ENCODE measurements at regions not wholly inside any gene's neighbourhood (a gene's known extent, or its start where the extent isn't known, plus 50 kb on each side); places are given as distances from the start of the nearest gene placed in this dataset.

- Histone ChIP-seq H3K27ac (ENCODE audit: low read depth) (no peak overlapping the region), H3K79me2 (replicated peaks; ENCODE audit: insufficient read depth) (no peaks in the 10 kb centered on the region), H3K36me3 (ENCODE audit: insufficient read depth) (no peaks in the 10 kb centered on the region), H3F3A (replicated peaks; ENCODE audit: low read depth) (no peaks in the 10 kb centered on the region), H3K27me3 (ENCODE audit: insufficient read depth) (no peaks in the 10 kb centered on the region), H3K4me1 (ENCODE audit: insufficient read depth) (no peaks in the 10 kb centered on the region), H3K4me3 (no peak overlapping the region), H2AFZ (no peak overlapping the region), H3K4me2 (no peak overlapping the region), H3K9me2 (ENCODE audit: insufficient read depth) (no peaks in the 10 kb centered on the region), H4K20me1 (replicated peaks; ENCODE audit: insufficient read depth) (no peaks in the 10 kb centered on the region)
- no peaks in the 10 kb centered on the region for H3K9me3 Mint-ChIP-seq
- no peak overlapping the region for H3K4me3 Mint-ChIP-seq
- ATAC-seq (no peak), DNase-seq (ENCODE audit: low spot score) (no peak)
- H3K27ac Mint-ChIP-seq, result no peak overlapping the region
- no peaks in the 10 kb centered on the region for H3K36me3 Mint-ChIP-seq (ENCODE audit: low read depth)
- no peaks in the 10 kb centered on the region for H3K27me3 Mint-ChIP-seq (ENCODE audit: insufficient read depth, low read depth, poor library complexity)
- H3K4me1 Mint-ChIP-seq, result no peaks in the 10 kb centered on the region
- TF ChIP-seq CTCF (conservative IDR thresholded peaks at IDR 0.05; ENCODE audit: low read depth in 2 of 2) (no peak), JUNB (IDR thresholded peaks at IDR 0.05; ENCODE audit: unreplicated experiment) (no peak), ZNF114 (CRISPR knock-in tag; IDR thresholded peaks at IDR 0.05) (no peak), REST (IDR thresholded peaks at IDR 0.05; ENCODE audit: unreplicated experiment) (no peak), NANOG (IDR thresholded peaks at IDR 0.05; ENCODE audit: borderline replicate concordance) (no peak), EZH2 (IDR thresholded peaks at IDR 0.05; ENCODE audit: low read depth, unreplicated experiment) (no peak), STAT1 (IDR thresholded peaks at IDR 0.05; ENCODE audit: unreplicated experiment) (no peak), CREB1 (CRISPR knock-in tag; IDR thresholded peaks at IDR 0.05; ENCODE audit: low read depth) (no peak)
Observed at GRCh38 chr13:65940720-65941119, 1289.4 kb downstream of the PCDH9 start.

DNA sequence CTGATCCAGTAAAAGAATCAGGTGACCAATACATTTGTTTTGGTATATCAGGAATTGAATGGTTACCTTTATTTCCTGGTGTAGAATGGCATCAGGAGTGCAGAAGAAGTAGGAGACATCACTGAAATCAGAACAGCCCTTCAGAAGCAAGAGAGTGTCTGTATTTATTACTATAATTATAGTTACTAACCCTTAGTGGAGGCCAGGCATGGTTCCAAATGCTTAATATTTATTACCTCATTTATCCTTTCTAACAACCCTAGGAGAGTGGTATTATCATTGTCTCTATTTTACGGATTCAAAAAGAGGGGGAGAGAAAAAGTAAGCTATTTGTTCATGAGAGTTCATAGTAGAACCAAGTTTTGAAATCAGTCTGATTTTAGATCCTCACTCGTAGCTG is 1292.9 kb downstream of the PCDH9 start:
- Histone ChIP-seq H3K9me2 (ENCODE audit: insufficient read depth) (no peaks in the 10 kb centered on the region), H3K4me3 (no peak overlapping the region), H3K27ac (ENCODE audit: low read depth) (no peak overlapping the region), H3K4me1 (ENCODE audit: insufficient read depth) (no peaks in the 10 kb centered on the region), H3K79me2 (replicated peaks; ENCODE audit: insufficient read depth) (no peaks in the 10 kb centered on the region), H3F3A (replicated peaks; ENCODE audit: low read depth) (no peaks in the 10 kb centered on the region), H2AFZ (no peak overlapping the region), H3K27me3 (ENCODE audit: insufficient read depth) (no peaks in the 10 kb centered on the region), H4K20me1 (replicated peaks; ENCODE audit: insufficient read depth) (no peaks in the 10 kb centered on the region), H3K36me3 (ENCODE audit: insufficient read depth) (no peaks in the 10 kb centered on the region), H3K4me2 (no peak overlapping the region)
- ATAC-seq (no peak), DNase-seq (ENCODE audit: low spot score) (no peak)
- Mint-ChIP-seq H3K36me3 (ENCODE audit: low read depth) (no peaks in the 10 kb centered on the region), H3K9me3 (no peaks in the 10 kb centered on the region), H3K4me1 (no peaks in the 10 kb centered on the region), H3K4me3 (no peak overlapping the region), H3K27me3 (ENCODE audit: insufficient read depth, low read depth, poor library complexity) (no peaks in the 10 kb centered on the region), H3K27ac (no peak overlapping the region)
- TF ChIP-seq STAT1 (IDR thresholded peaks at IDR 0.05; ENCODE audit: unreplicated experiment) (no peak), JUNB (IDR thresholded peaks at IDR 0.05; ENCODE audit: unreplicated experiment) (no peak), ZNF114 (CRISPR knock-in tag; IDR thresholded peaks at IDR 0.05) (no peak), REST (IDR thresholded peaks at IDR 0.05; ENCODE audit: unreplicated experiment) (no peak), POLR2AphosphoS5 (IDR thresholded peaks at IDR 0.05; ENCODE audit: low read depth) (no peak), CREB1 (CRISPR knock-in tag; IDR thresholded peaks at IDR 0.05; ENCODE audit: low read depth) (no peak), CTCF (conservative IDR thresholded peaks at IDR 0.05; ENCODE audit: low read depth in 2 of 2) (no peak), EZH2phosphoT487 (IDR thresholded peaks at IDR 0.05; ENCODE audit: unreplicated experiment) (no peak), EZH2 (IDR thresholded peaks at IDR 0.05; ENCODE audit: low read depth, unreplicated experiment) (no peak), ZNF331 (CRISPR knock-in tag; IDR thresholded peaks at IDR 0.05; ENCODE audit: low read depth) (no peak)

Measured in GM23338 (cell line).